AG04449 (cell line): ENCODE measurements at regions not wholly inside any gene's neighbourhood (a gene's known extent, or its start where the extent isn't known, plus 50 kb on each side); places are given as distances from the start of the nearest gene placed in this dataset.

ENCODE experiments used
- CTCF ChIA-PET: fragments of 350-600 bp; formaldehyde crosslinking; extraction: SDS; loops from one replicate; lab custom pipeline; 2021; ENCODE audit warnings: antibody characterized with exemption; lab: Yijun Ruan, JAX
- POLR2A ChIA-PET: fragments of 400-600, 350-600 bp; formaldehyde crosslinking; extraction: SDS; loops from one replicate; lab custom pipeline; 2020; ENCODE audit warnings: antibody characterized with exemption, inconsistent platforms; lab: Yijun Ruan, JAX
- DNase-seq: peaks from one replicate; pipeline ENCODE4 v3.0.0-alpha.2; 2010; ENCODE audit warnings: low read depth, low spot score
- H3K4me3 ChIP-seq: 2 replicates; pipeline ENCODE4 v1.5.1; 2011; ENCODE audit warnings: low read depth, mild to moderate bottlenecking, control low read depth, low read length
- CTCF ChIP-seq: IDR thresholded peaks from one replicate; pipeline ENCODE4 v1.5.1; 2011; ENCODE audit warnings: mild to moderate bottlenecking, moderate library complexity, low read length, control low read depth, inconsistent platforms; ENCODE audit not compliant: insufficient read depth; ENCODE audit errors: missing control alignments

GRCh38 chr4:179441596-179441995 is 1999.4 kb upstream of the AGA start:
- POLR2A ChIA-PET: no interaction called here
- CTCF ChIA-PET: no interaction called here
- TF ChIP-seq CTCF: no peak
- no peak overlapping the region for H3K4me3 ChIP-seq
- no peak for DNase-seq

- CTCF ChIA-PET: no interaction called here
Measured at GRCh38 chr4:179447308-179447707, 2005.1 kb upstream of the AGA start.

DNA sequence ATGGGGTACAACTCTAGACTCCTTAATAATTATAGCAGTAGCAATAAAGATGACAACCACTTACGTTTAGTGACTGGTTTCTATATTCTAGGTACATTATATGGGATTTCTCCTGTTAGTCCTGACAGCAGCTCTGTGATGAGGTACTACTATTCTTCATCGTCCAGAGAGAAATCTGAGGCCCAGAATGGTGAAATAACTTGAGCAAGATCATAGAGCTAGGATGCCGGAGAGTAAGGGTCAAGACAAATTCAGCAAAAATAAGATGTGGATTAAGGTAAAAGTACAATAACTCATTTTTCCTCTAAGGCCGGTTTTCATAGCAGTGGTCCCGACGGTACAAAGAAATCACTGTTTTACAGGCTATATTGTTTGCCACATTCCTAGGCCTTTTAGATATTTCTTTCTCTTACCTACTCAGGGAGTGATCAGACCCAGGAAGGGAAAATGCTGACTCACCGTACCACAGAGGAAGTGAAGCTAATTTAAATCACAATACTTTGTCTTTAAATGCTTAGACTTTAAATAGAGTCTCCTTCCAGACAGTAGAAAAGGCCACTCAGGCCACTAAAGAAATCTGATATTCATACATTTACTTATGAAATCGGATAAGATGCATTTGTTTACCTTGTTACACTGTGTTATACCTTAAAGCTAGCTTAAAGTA is 2023.0 kb upstream of the AGA start:
- DNase-seq: no peak
- POLR2A ChIA-PET: no interaction called here
- CTCF ChIA-PET: no interaction called here
- TF ChIP-seq CTCF: no peak
- no peak overlapping the region for H3K4me3 ChIP-seq

More at GRCh38 chr4:179447308-179447707, 2005.1 kb upstream of the AGA start:
- TF ChIP-seq CTCF: no peak
- no peak for DNase-seq
- no peak overlapping the region for H3K4me3 ChIP-seq
- POLR2A ChIA-PET: no interaction called here

DNA sequence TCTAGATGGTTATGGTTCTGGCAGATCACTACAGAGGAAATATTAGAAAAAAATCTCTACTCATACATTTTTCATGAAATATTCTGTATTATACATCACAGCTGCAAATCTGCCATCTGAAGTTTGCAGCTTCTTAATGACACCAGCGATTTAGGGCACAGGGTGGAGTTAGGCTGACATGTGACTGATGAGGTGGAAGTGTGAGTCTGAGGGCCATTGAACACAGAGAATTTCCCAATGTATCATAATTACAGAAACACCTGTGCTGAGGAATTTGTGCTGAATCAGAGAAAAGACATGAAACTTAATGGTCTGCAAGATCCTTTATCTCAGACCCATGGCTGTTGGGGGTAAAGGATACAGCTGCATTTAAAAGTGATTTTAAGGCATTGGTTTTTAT is 2025.6 kb upstream of the AGA start:
- ChIA-PET CTCF (no interaction called here), POLR2A (no interaction called here)
- H3K4me3 ChIP-seq: no peak overlapping the region
- TF ChIP-seq CTCF: no peak
- no peak for DNase-seq

DNA sequence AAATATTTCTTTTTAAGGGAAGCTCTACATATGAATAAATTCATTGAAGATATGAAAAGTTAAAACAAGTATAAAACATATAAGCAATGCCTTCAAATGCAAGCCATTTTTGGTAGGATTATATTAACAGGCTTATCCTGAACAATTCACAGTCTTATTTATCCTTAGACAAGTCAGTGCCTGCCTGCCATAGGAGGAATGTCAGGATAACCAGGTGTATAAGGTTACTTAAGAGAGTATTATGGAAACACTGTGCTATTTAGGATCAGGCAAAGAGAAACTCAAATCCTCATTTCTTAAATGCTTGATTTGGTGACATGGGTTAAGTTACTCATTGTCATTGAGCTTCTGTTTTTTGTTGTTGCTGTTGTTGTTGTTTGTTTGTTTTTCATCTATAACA is 2029.9 kb upstream of the AGA start:
- CTCF ChIA-PET: no interaction called here
- POLR2A ChIA-PET: no interaction called here
- DNase-seq: no peak
- TF ChIP-seq CTCF: no peak
- no peak overlapping the region for H3K4me3 ChIP-seq

DNA sequence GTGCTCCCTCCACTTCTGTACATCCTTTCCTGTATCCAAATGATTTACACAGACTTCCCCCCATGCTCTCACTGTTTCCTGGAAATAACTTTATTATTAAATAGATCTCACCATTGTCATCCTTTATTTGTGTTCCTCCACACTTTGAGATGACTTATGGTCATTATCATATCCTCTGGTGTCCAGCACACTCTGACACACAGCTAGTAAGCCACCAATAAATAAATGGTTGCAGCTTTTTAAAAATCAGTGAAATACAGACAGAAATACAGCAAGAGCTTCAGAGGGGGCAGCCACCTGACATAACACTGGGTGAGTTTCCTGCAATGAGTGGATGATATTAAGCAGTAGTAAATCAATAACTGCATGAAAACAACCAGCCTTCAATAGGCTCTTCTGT is 2036.4 kb upstream of the AGA start:
- no peak for TF ChIP-seq CTCF
- ChIA-PET CTCF (no interaction called here), POLR2A (no interaction called here)
- H3K4me3 ChIP-seq: no peak overlapping the region
- no peak for DNase-seq
